ENCODE measurements at regions not wholly inside any gene's neighbourhood (a gene's known extent, or its start where the extent isn't known, plus 50 kb on each side); places are given as distances from the start of the nearest gene placed in this dataset.

DNA sequence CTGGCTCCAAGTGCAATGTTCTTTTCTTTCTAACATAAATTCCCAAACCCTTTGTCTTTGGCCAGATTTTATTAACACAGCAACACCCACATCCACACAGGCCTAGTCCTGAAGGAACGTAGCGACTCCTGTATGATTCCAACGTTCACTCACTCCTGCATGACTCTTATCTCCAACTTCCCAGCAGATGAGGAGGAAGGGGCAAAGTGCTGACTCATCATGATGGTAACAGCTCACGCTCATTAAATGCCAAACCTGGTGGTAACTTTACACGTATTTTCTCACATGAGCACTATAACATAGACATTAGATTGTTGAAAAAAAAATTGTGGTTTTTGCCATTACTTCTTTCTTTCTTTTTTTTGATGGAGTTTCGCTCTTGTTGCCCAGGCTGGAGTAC is 1349.5 kb downstream of the EFNA5 start:
- Histone ChIP-seq H3K9me2 (ENCODE audit: low read depth, low read length) (no peaks in the 10 kb centered on the region), H3K79me2 (ENCODE audit: insufficient read depth, low read length) (no peaks in the 10 kb centered on the region), H3K27ac (ENCODE audit: low read depth, low read length, poor library complexity, severe bottlenecking) (no peak overlapping the region), H3K4me3 (ENCODE audit: low read depth, low read length, poor library complexity, severe bottlenecking) (no peak overlapping the region), H3F3A (ENCODE audit: insufficient read depth, low read length) (no peaks in the 10 kb centered on the region), H4K20me1 (ENCODE audit: insufficient read depth, low read length) (no peaks in the 10 kb centered on the region), H3K9me3 (ENCODE audit: low read length) (no peaks in the 10 kb centered on the region), H3K36me3 (ENCODE audit: insufficient read depth, low read length) (no peaks in the 10 kb centered on the region), H3K4me1 (ENCODE audit: insufficient read depth, low read length, severe bottlenecking) (no peaks in the 10 kb centered on the region), H3K9ac (ENCODE audit: low read length) (no peak overlapping the region), H2AFZ (ENCODE audit: low read length) (no peak overlapping the region), H3K4me2 (ENCODE audit: low read length) (no peak overlapping the region), H3K27me3 (ENCODE audit: insufficient read depth, low read length) (no peaks in the 10 kb centered on the region)
- TF ChIP-seq, protein P1, sequence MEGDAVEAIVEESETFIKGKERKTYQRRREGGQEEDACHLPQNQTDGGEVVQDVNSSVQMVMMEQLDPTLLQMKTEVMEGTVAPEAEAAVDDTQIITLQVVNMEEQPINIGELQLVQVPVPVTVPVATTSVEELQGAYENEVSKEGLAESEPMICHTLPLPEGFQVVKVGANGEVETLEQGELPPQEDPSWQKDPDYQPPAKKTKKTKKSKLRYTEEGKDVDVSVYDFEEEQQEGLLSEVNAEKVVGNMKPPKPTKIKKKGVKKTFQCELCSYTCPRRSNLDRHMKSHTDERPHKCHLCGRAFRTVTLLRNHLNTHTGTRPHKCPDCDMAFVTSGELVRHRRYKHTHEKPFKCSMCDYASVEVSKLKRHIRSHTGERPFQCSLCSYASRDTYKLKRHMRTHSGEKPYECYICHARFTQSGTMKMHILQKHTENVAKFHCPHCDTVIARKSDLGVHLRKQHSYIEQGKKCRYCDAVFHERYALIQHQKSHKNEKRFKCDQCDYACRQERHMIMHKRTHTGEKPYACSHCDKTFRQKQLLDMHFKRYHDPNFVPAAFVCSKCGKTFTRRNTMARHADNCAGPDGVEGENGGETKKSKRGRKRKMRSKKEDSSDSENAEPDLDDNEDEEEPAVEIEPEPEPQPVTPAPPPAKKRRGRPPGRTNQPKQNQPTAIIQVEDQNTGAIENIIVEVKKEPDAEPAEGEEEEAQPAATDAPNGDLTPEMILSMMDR (IDR thresholded peaks at IDR 0.05; ENCODE audit: low read length) = no peak
- no peak for TF ChIP-seq EZH2 (IDR thresholded peaks at IDR 0.05; ENCODE audit: borderline replicate concordance, low read length)

DNA sequence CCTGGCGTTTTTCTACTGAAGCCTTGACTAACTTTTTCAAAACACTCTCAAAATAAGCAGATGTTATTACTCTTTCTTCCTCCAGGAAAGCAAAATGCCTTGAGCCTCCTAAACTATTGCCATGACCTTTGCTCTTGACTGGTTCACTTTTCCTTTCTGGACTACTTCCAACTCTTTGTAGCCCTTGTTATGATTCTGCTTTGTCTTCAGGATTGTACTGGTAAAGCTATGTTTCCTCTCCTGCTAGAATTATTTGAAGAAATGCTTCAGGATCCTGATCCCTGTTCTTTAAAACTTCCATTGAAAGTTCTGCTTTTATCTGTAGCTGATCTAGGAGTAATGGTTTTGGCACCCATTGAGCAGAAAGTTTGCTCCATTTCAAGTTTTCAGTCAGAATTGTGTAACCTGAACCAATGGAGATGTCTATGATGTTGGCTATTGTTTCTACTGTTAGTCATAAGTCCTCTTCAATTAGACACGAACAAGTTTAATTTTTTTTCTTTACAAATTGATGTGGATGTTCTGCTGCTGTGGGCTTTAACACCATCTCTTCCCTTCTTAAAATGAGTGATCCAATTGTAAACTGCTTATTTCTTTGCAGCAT is 1356.4 kb downstream of the EFNA5 start:
- H3K9ac ChIP-seq (ENCODE audit: low read length) = no peak overlapping the region
- H3K4me1 ChIP-seq (ENCODE audit: insufficient read depth, low read length, severe bottlenecking) = no peaks in the 10 kb centered on the region
- no peaks in the 10 kb centered on the region for H3K79me2 ChIP-seq (ENCODE audit: insufficient read depth, low read length)
- H2AFZ ChIP-seq (ENCODE audit: low read length) = no peak overlapping the region
- H3K4me3 ChIP-seq (ENCODE audit: low read depth, low read length, poor library complexity, severe bottlenecking) = no peak overlapping the region
- H4K20me1 ChIP-seq (ENCODE audit: insufficient read depth, low read length) = no peaks in the 10 kb centered on the region
- TF ChIP-seq, protein P1 (IDR thresholded peaks at IDR 0.05; ENCODE audit: low read length) = no peak
- no peak for TF ChIP-seq EZH2 (IDR thresholded peaks at IDR 0.05; ENCODE audit: borderline replicate concordance, low read length)
- no peaks in the 10 kb centered on the region for H3F3A ChIP-seq (ENCODE audit: insufficient read depth, low read length)
- no peak overlapping the region for H3K4me2 ChIP-seq (ENCODE audit: low read length)
- H3K36me3 ChIP-seq (ENCODE audit: insufficient read depth, low read length) = no peaks in the 10 kb centered on the region
- no peaks in the 10 kb centered on the region for H3K9me3 ChIP-seq (ENCODE audit: low read length)
- H3K9me2 ChIP-seq (ENCODE audit: low read depth, low read length) = no peaks in the 10 kb centered on the region
- H3K27me3 ChIP-seq (ENCODE audit: insufficient read depth, low read length) = no peaks in the 10 kb centered on the region
- no peak overlapping the region for H3K27ac ChIP-seq (ENCODE audit: low read depth, low read length, poor library complexity, severe bottlenecking)

DNA sequence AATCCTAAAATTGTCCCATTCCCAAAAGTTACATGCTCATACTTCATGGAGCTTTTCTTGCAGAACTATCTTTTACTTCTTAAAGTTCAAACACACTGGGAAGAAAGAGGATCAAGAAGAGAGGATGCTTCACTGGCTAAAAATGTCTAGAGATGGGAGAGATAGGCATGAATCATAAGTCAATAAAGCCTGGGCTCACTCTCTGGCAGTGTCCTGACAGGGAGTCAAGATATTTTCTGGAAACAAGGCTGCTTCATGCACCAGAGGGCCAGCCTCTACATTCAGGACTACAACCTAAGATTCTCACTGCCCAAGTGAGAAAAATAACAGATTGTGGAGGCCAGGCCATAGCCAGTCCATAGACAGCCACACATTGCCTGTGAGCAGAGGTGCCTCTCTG is 1358.4 kb downstream of the EFNA5 start:
- H3K79me2 ChIP-seq (ENCODE audit: insufficient read depth, low read length) = no peaks in the 10 kb centered on the region
- no peaks in the 10 kb centered on the region for H3K9me2 ChIP-seq (ENCODE audit: low read depth, low read length)
- H3K4me1 ChIP-seq (ENCODE audit: insufficient read depth, low read length, severe bottlenecking) = no peaks in the 10 kb centered on the region
- H3K4me3 ChIP-seq (ENCODE audit: low read depth, low read length, poor library complexity, severe bottlenecking) = no peak overlapping the region
- TF ChIP-seq EZH2 (IDR thresholded peaks at IDR 0.05; ENCODE audit: borderline replicate concordance, low read length) = no peak
- TF ChIP-seq, protein P1 (IDR thresholded peaks at IDR 0.05; ENCODE audit: low read length) = no peak
- H4K20me1 ChIP-seq (ENCODE audit: insufficient read depth, low read length) = no peaks in the 10 kb centered on the region
- H3K36me3 ChIP-seq (ENCODE audit: insufficient read depth, low read length) = no peaks in the 10 kb centered on the region
- H3F3A ChIP-seq (ENCODE audit: insufficient read depth, low read length) = no peaks in the 10 kb centered on the region
- H3K27me3 ChIP-seq (ENCODE audit: insufficient read depth, low read length) = no peaks in the 10 kb centered on the region
- no peak overlapping the region for H3K9ac ChIP-seq (ENCODE audit: low read length)
- no peaks in the 10 kb centered on the region for H3K9me3 ChIP-seq (ENCODE audit: low read length)
- H3K4me2 ChIP-seq (ENCODE audit: low read length) = no peak overlapping the region
- no peak overlapping the region for H2AFZ ChIP-seq (ENCODE audit: low read length)
- H3K27ac ChIP-seq (ENCODE audit: low read depth, low read length, poor library complexity, severe bottlenecking) = no peak overlapping the region
